ENCODE measurements at regions not wholly inside any gene's neighbourhood (a gene's known extent, or its start where the extent isn't known, plus 50 kb on each side); places are given as distances from the start of the nearest gene placed in this dataset.

DNA sequence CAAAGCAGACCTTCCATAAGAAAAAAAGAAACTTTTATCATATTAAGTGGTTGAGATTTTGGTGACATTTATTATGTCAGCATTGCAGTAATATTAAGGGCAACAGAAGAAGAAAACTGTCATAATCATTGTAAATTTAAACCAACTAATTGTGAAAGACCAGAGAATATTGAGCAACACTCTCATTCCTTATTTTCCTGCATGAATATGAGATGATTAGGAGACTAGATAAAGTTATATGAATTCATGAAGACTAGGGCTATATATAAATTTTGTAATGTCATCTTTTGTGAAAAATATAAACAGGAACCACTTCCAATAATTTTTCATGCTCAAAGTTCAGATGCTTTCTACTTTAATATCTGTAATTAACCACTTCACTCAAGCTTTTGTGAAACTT lies 974.5 kb upstream of the CDH10 start:
- H2AFZ ChIP-seq (ENCODE audit: low read length): no peak overlapping the region

GRCh38 chr5:25618821-25619220 lies 974.0 kb upstream of the CDH10 start:
- H3K9ac ChIP-seq (ENCODE audit: low read length): no peak overlapping the region
- BruUV-seq (replicated peaks): no TSS peak
- H3K4me3 ChIP-seq (ENCODE audit: low read length): no peak overlapping the region
- no peaks in the 10 kb centered on the region for H3K4me1 ChIP-seq (ENCODE audit: insufficient read depth, low read length)
- no peaks in the 10 kb centered on the region for H3K36me3 ChIP-seq (ENCODE audit: low read depth, low read length)
- no peaks in the 10 kb centered on the region for H3K79me2 ChIP-seq (ENCODE audit: low read length)
- no peaks in the 10 kb centered on the region for H3K27me3 ChIP-seq (ENCODE audit: low read length)
- ChIA-PET CTCF (no interaction called here), POLR2A (ENCODE audit: unreplicated experiment) (no interaction called here)
- TF ChIP-seq EZH2 (IDR thresholded peaks at IDR 0.05; ENCODE audit: low read length, unreplicated experiment) (no peak), EZH2phosphoT487 (IDR thresholded peaks at IDR 0.05; ENCODE audit: borderline replicate concordance, low read length) (no peak), CTCF (conservative IDR thresholded peaks at IDR 0.05; ENCODE audit: low read depth, low read length) (no peak)
- DNase-seq: no peak
- H2AFZ ChIP-seq (ENCODE audit: low read length): no peak overlapping the region
- no peaks in the 10 kb centered on the region for H3K9me2 ChIP-seq (replicated peaks; ENCODE audit: low read length)
- H3K9me3 ChIP-seq (ENCODE audit: low read length): no peaks in the 10 kb centered on the region
- H4K20me1 ChIP-seq (ENCODE audit: low read length): no peaks in the 10 kb centered on the region
- no peaks in the 10 kb centered on the region for H3F3A ChIP-seq (ENCODE audit: low read length, unreplicated experiment)
- H3K4me2 ChIP-seq (ENCODE audit: low read length): no peak overlapping the region
- ATAC-seq: no peak
- intact Hi-C loops (cut with micrococcal nuclease): no loop called here
- no peak overlapping the region for H3K27ac ChIP-seq (ENCODE audit: low read length)

More for the DNA sequence above, 974.5 kb upstream of the CDH10 start:
- ATAC-seq (no peak), DNase-seq (no peak)
- ChIA-PET POLR2A (ENCODE audit: unreplicated experiment) (no interaction called here), CTCF (no interaction called here)
- no peaks in the 10 kb centered on the region for H3K27me3 ChIP-seq (ENCODE audit: low read length)
- no peaks in the 10 kb centered on the region for H3K9me2 ChIP-seq (replicated peaks; ENCODE audit: low read length)
- no peaks in the 10 kb centered on the region for H3K79me2 ChIP-seq (ENCODE audit: low read length)
- no peaks in the 10 kb centered on the region for H3F3A ChIP-seq (ENCODE audit: low read length, unreplicated experiment)
- H3K4me1 ChIP-seq (ENCODE audit: insufficient read depth, low read length): no peaks in the 10 kb centered on the region
- BruUV-seq (replicated peaks): no TSS peak
- no peaks in the 10 kb centered on the region for H4K20me1 ChIP-seq (ENCODE audit: low read length)
- H3K27ac ChIP-seq (ENCODE audit: low read length): no peak overlapping the region
- no peak overlapping the region for H3K4me3 ChIP-seq (ENCODE audit: low read length)
- no peak overlapping the region for H3K4me2 ChIP-seq (ENCODE audit: low read length)
- intact Hi-C loops (cut with micrococcal nuclease): no loop called here
- TF ChIP-seq EZH2 (IDR thresholded peaks at IDR 0.05; ENCODE audit: low read length, unreplicated experiment) (no peak), EZH2phosphoT487 (IDR thresholded peaks at IDR 0.05; ENCODE audit: borderline replicate concordance, low read length) (no peak), CTCF (conservative IDR thresholded peaks at IDR 0.05; ENCODE audit: low read depth, low read length) (no peak)
- no peak overlapping the region for H3K9ac ChIP-seq (ENCODE audit: low read length)
- no peaks in the 10 kb centered on the region for H3K36me3 ChIP-seq (ENCODE audit: low read depth, low read length)
- no peaks in the 10 kb centered on the region for H3K9me3 ChIP-seq (ENCODE audit: low read length)

GRCh38 chr5:25614466-25614865 lies 969.7 kb upstream of the CDH10 start:
- Histone ChIP-seq H3K4me2 (ENCODE audit: low read length) (no peak overlapping the region), H3K36me3 (ENCODE audit: low read depth, low read length) (no peaks in the 10 kb centered on the region), H3K9me2 (replicated peaks; ENCODE audit: low read length) (no peaks in the 10 kb centered on the region), H3F3A (ENCODE audit: low read length, unreplicated experiment) (no peaks in the 10 kb centered on the region), H2AFZ (ENCODE audit: low read length) (no peak overlapping the region), H3K4me1 (ENCODE audit: insufficient read depth, low read length) (no peaks in the 10 kb centered on the region), H3K9me3 (ENCODE audit: low read length) (no peaks in the 10 kb centered on the region), H3K4me3 (ENCODE audit: low read length) (no peak overlapping the region), H3K27ac (ENCODE audit: low read length) (no peak overlapping the region), H3K9ac (ENCODE audit: low read length) (no peak overlapping the region), H3K79me2 (ENCODE audit: low read length) (no peaks in the 10 kb centered on the region), H4K20me1 (ENCODE audit: low read length) (no peaks in the 10 kb centered on the region), H3K27me3 (ENCODE audit: low read length) (no peaks in the 10 kb centered on the region)
- TF ChIP-seq EZH2 (IDR thresholded peaks at IDR 0.05; ENCODE audit: low read length, unreplicated experiment): no peak
- no TSS peak for BruUV-seq (replicated peaks)
- DNase-seq (no peak), ATAC-seq (no peak)
- POLR2A ChIA-PET (ENCODE audit: unreplicated experiment): no interaction called here
- intact Hi-C loops (cut with micrococcal nuclease): no loop called here
- CTCF ChIA-PET: no interaction called here
